Activated CD4-positive, alpha-beta T cell treated with anti-CD3 and anti-CD28 coated beads, Interleukin-2, amount 10 ng/mL, durations not matched to agents 7 days and 5 days (primary cell): ENCODE measurements at regions not wholly inside any gene's neighbourhood (a gene's known extent, or its start where the extent isn't known, plus 50 kb on each side); places are given as distances from the start of the nearest gene placed in this dataset.

ENCODE experiments used
- CTCF ChIA-PET: fragments of 350-600 bp; sonication (Branson Sonifier 250); formaldehyde crosslinking; loops from one replicate; lab custom pipeline; 2021; ENCODE audit warnings: antibody characterized with exemption; lab: Charles Lee
- POLR2A ChIA-PET: fragments of 350-600 bp; sonication (Branson Sonifier 250); formaldehyde crosslinking; loops from one replicate; lab custom pipeline; 2021; ENCODE audit warnings: antibody characterized with exemption; lab: Charles Lee
- DNase-seq: peaks from one replicate; pipeline ENCODE4 v3.0.0-alpha.2; 2020
- H3K27ac Mint-ChIP-seq: one replicate; pipeline ENCODE4 v1.8.0; 2021; ENCODE audit warnings: mild to moderate bottlenecking, moderate library complexity, mixed read lengths
- H3K27me3 Mint-ChIP-seq: one replicate; pipeline ENCODE4 v1.8.0; 2021; ENCODE audit warnings: mixed read lengths
- H3K36me3 Mint-ChIP-seq: one replicate; pipeline ENCODE4 v1.8.0; 2021; ENCODE audit warnings: low read depth, mixed read lengths
- H3K4me1 Mint-ChIP-seq: one replicate; pipeline ENCODE4 v1.8.0; 2021; ENCODE audit warnings: mixed read lengths
- H3K4me3 Mint-ChIP-seq: one replicate; pipeline ENCODE4 v1.8.0; 2021; ENCODE audit warnings: mild to moderate bottlenecking, moderate library complexity, mixed read lengths
- H3K9me3 Mint-ChIP-seq: one replicate; pipeline ENCODE4 v1.8.0; 2021; ENCODE audit warnings: mixed read lengths

- Mint-ChIP-seq H3K27me3 (no peaks in the 10 kb centered on the region), H3K4me1 (no peaks in the 10 kb centered on the region), H3K27ac (no peak overlapping the region), H3K4me3 (no peak overlapping the region), H3K36me3 (no peaks in the 10 kb centered on the region), H3K9me3 (no peaks in the 10 kb centered on the region)
- DNase-seq: no peak
- ChIA-PET CTCF (no interaction called here), POLR2A (no interaction called here)
Observed at GRCh38 chr18:22031611-22032010, 137.8 kb upstream of the GATA6 start.

GRCh38 chr18:22032392-22032961, 136.9 kb upstream of the GATA6 start:
- H3K4me1 Mint-ChIP-seq: no peaks in the 10 kb centered on the region
- no peak for DNase-seq
- H3K27ac Mint-ChIP-seq: no peak overlapping the region
- POLR2A ChIA-PET: no interaction called here
- no peaks in the 10 kb centered on the region for H3K27me3 Mint-ChIP-seq
- no peaks in the 10 kb centered on the region for H3K36me3 Mint-ChIP-seq
- no peaks in the 10 kb centered on the region for H3K9me3 Mint-ChIP-seq
- no peak overlapping the region for H3K4me3 Mint-ChIP-seq
- CTCF ChIA-PET: no interaction called here

- no peak overlapping the region for H3K27ac Mint-ChIP-seq
- no peaks in the 10 kb centered on the region for H3K9me3 Mint-ChIP-seq
- no peak for DNase-seq
- H3K4me3 Mint-ChIP-seq: no peak overlapping the region
- H3K36me3 Mint-ChIP-seq: no peaks in the 10 kb centered on the region
- no peaks in the 10 kb centered on the region for H3K27me3 Mint-ChIP-seq
- POLR2A ChIA-PET: no interaction called here
- H3K4me1 Mint-ChIP-seq: no peaks in the 10 kb centered on the region
- CTCF ChIA-PET: interaction anchor here (0.6 kb wide), 2 partner anchors 468 to 477 kb away, joined by 3 to 9 read pairs; no protein-coding TSS in a partner anchor
Observed at GRCh38 chr18:22033085-22033484, 136.3 kb upstream of the GATA6 start.

- Mint-ChIP-seq H3K36me3 (no peaks in the 10 kb centered on the region), H3K27me3 (no peaks in the 10 kb centered on the region), H3K4me1 (no peaks in the 10 kb centered on the region), H3K27ac (no peak overlapping the region), H3K4me3 (no peak overlapping the region), H3K9me3 (no peaks in the 10 kb centered on the region)
- ChIA-PET POLR2A (no interaction called here), CTCF (interaction anchor here (0.7 kb wide), 1 partner anchor 42 kb away, joined by 3 read pairs; no protein-coding TSS in a partner anchor)
- DNase-seq: no peak
Observed at GRCh38 chr18:22034276-22034675, 135.1 kb upstream of the GATA6 start.

- ChIA-PET POLR2A (no interaction called here), CTCF (no interaction called here)
- Mint-ChIP-seq H3K27ac (no peak overlapping the region), H3K9me3 (no peaks in the 10 kb centered on the region), H3K36me3 (no peaks in the 10 kb centered on the region), H3K27me3 (no peaks in the 10 kb centered on the region), H3K4me1 (no peaks in the 10 kb centered on the region), H3K4me3 (no peak overlapping the region)
- DNase-seq: no peak
Observed at GRCh38 chr18:22040533-22040932, 128.9 kb upstream of the GATA6 start.

GRCh38 chr18:22043837-22044236, 125.6 kb upstream of the GATA6 start:
- Mint-ChIP-seq H3K9me3 (no peaks in the 10 kb centered on the region), H3K27ac (no peak overlapping the region), H3K36me3 (no peaks in the 10 kb centered on the region), H3K27me3 (no peaks in the 10 kb centered on the region), H3K4me1 (no peaks in the 10 kb centered on the region), H3K4me3 (no peak overlapping the region)
- DNase-seq: no peak
- CTCF ChIA-PET: no interaction called here
- POLR2A ChIA-PET: no interaction called here

GRCh38 chr18:22044474-22045220, 124.7 kb upstream of the GATA6 start:
- no peaks in the 10 kb centered on the region for H3K36me3 Mint-ChIP-seq
- H3K9me3 Mint-ChIP-seq: no peaks in the 10 kb centered on the region
- H3K4me1 Mint-ChIP-seq: no peaks in the 10 kb centered on the region
- ChIA-PET CTCF (no interaction called here), POLR2A (no interaction called here)
- H3K27me3 Mint-ChIP-seq: no peaks in the 10 kb centered on the region
- no peak overlapping the region for H3K27ac Mint-ChIP-seq
- no peak for DNase-seq
- no peak overlapping the region for H3K4me3 Mint-ChIP-seq

GRCh38 chr18:22045221-22045918, 124.0 kb upstream of the GATA6 start:
- Mint-ChIP-seq H3K4me1 (no peaks in the 10 kb centered on the region), H3K27ac (no peak overlapping the region), H3K9me3 (no peaks in the 10 kb centered on the region), H3K36me3 (no peaks in the 10 kb centered on the region), H3K27me3 (no peaks in the 10 kb centered on the region), H3K4me3 (no peak overlapping the region)
- CTCF ChIA-PET: no interaction called here
- no peak for DNase-seq
- POLR2A ChIA-PET: no interaction called here

- ChIA-PET CTCF (no interaction called here), POLR2A (no interaction called here)
- no peak for DNase-seq
- H3K9me3 Mint-ChIP-seq: no peaks in the 10 kb centered on the region
- no peaks in the 10 kb centered on the region for H3K36me3 Mint-ChIP-seq
- no peak overlapping the region for H3K27ac Mint-ChIP-seq
- no peaks in the 10 kb centered on the region for H3K27me3 Mint-ChIP-seq
- H3K4me1 Mint-ChIP-seq: no peaks in the 10 kb centered on the region
- no peak overlapping the region for H3K4me3 Mint-ChIP-seq
Observed at GRCh38 chr18:22046473-22046872, 122.9 kb upstream of the GATA6 start.

- no peaks in the 10 kb centered on the region for H3K4me1 Mint-ChIP-seq
Observed at GRCh38 chr18:22047485-22047884, 121.9 kb upstream of the GATA6 start.

GRCh38 chr18:22048221-22048620, 121.2 kb upstream of the GATA6 start:
- Mint-ChIP-seq H3K4me3 (no peak overlapping the region), H3K9me3 (no peaks in the 10 kb centered on the region), H3K27ac (no peak overlapping the region), H3K27me3 (no peaks in the 10 kb centered on the region), H3K4me1 (no peaks in the 10 kb centered on the region), H3K36me3 (no peaks in the 10 kb centered on the region)
- no peak for DNase-seq
- ChIA-PET POLR2A (no interaction called here), CTCF (no interaction called here)

More at GRCh38 chr18:22047485-22047884, 121.9 kb upstream of the GATA6 start:
- no peaks in the 10 kb centered on the region for H3K36me3 Mint-ChIP-seq
- H3K9me3 Mint-ChIP-seq: no peaks in the 10 kb centered on the region
- DNase-seq: no peak
- ChIA-PET CTCF (no interaction called here), POLR2A (no interaction called here)
- no peak overlapping the region for H3K27ac Mint-ChIP-seq
- no peaks in the 10 kb centered on the region for H3K27me3 Mint-ChIP-seq
- no peak overlapping the region for H3K4me3 Mint-ChIP-seq

- Mint-ChIP-seq H3K4me1 (no peaks in the 10 kb centered on the region), H3K27me3 (no peaks in the 10 kb centered on the region), H3K27ac (no peak overlapping the region), H3K9me3 (no peaks in the 10 kb centered on the region), H3K4me3 (no peak overlapping the region), H3K36me3 (no peaks in the 10 kb centered on the region)
- no peak for DNase-seq
- ChIA-PET CTCF (no interaction called here), POLR2A (no interaction called here)
Observed at GRCh38 chr18:22048932-22049615, 120.3 kb upstream of the GATA6 start.
